Heart left ventricle (tissue), 13 donors: ENCODE measurements at regions not wholly inside any gene's neighbourhood (a gene's known extent, or its start where the extent isn't known, plus 50 kb on each side); places are given as distances from the start of the nearest gene placed in this dataset.

ENCODE experiments used
- POLR2A ChIP-seq, 2 donors: fragments of 450-650 bp; IDR thresholded peaks; one replicate each; pipeline ENCODE4 v1.6.1; 2017; ENCODE audit warnings: antibody characterized with exemption in 2 of 2, mild to moderate bottlenecking in 2 of 2, moderate library complexity in 2 of 2
- TF ChIP-seq, protein P1 (sequence below), 12 donors: fragments of 200-600 bp; sonication (generic) in 4 of 12; IDR thresholded peaks; one replicate each; pipeline versions ENCODE4 v1.5.0 to v1.8.0; 2018 to 2022; ENCODE audit warnings: antibody characterized with exemption in 12 of 12, mild to moderate bottlenecking in 5 of 12
- donor health status: ischemic (EF 13 %, LVEDD 7.1; RV severe dilation, severe dysfunction).
- donor health status: DM: no; HTN: yes; CAD: no.
- donor health status: DM: no; HTN: no; CAD: no.
- donor health status: ischemic (EF 25% LVEDD 6.9; RV normal size, moderate dysfunction).
- donor health status: ischemic (EF 25% LVEDD 5.7; RV mildly dilated, moderate dysfunction).
- donor health status: ischemic (EF 35%, LVEDD 5.7; RV mildly dilated, moderate dysfunction).
- donor health status: nonischemic (EF 11% LVEDD 7.7; RV severe dilation, severe dysfunction).
- donor health status: DM: yes; HTN: yes; CAD: no.
- donor health status: PGD.
- donor health status: ischemic (EF 29% LVEDD 5.4; RV normal size, mild dysfunction).
- donor health status: nonischemic (EF 23%, LVEDD 6.1; RV moderate dilation, normal function).

DNA sequence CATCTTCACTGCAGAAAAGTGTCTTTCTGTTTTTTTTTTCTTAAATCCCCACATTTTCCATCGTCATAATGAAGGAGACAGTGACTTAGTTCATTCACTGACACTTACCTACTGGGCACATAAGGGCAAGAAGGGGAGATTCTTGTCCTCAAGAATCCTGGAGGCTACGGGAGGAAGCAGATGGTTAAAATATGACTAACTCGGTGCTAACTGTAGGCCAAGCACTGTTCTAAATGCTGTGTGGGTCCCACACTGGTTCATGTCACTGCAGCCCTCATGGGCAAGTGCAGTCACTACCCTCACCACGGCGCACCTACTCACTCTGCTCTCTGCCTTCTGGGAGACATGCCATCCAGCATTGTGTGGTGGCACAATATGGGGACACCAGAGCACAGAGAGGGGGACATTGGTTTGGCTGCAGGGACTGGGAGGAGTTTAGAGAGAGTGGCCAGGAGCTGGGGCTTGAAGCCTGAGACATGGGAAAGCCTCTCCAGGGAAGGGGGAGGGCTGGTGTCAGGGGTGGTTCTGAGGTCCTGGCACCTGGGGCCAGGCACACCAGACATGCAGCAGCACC is 305.2 kb downstream of the MYCN start:
- TF ChIP-seq, protein P1, sequence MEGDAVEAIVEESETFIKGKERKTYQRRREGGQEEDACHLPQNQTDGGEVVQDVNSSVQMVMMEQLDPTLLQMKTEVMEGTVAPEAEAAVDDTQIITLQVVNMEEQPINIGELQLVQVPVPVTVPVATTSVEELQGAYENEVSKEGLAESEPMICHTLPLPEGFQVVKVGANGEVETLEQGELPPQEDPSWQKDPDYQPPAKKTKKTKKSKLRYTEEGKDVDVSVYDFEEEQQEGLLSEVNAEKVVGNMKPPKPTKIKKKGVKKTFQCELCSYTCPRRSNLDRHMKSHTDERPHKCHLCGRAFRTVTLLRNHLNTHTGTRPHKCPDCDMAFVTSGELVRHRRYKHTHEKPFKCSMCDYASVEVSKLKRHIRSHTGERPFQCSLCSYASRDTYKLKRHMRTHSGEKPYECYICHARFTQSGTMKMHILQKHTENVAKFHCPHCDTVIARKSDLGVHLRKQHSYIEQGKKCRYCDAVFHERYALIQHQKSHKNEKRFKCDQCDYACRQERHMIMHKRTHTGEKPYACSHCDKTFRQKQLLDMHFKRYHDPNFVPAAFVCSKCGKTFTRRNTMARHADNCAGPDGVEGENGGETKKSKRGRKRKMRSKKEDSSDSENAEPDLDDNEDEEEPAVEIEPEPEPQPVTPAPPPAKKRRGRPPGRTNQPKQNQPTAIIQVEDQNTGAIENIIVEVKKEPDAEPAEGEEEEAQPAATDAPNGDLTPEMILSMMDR (IDR thresholded peaks at IDR 0.05), result no peak
- no peak for TF ChIP-seq POLR2A (IDR thresholded peaks at IDR 0.05)
